ENCODE measurements at regions not wholly inside any gene's neighbourhood (a gene's known extent, or its start where the extent isn't known, plus 50 kb on each side); places are given as distances from the start of the nearest gene placed in this dataset.

- TF ChIP-seq ZNF277 (CRISPR knock-in tag; IDR thresholded peaks at IDR 0.05; ENCODE audit: borderline replicate concordance), result no peak
- TF ChIP-seq REST (IDR thresholded peaks at IDR 0.05; ENCODE audit: borderline replicate concordance), result 0 out of 2 replicates have a peak, but pooled peaks have one; percentile 4
- TF ChIP-seq REST (CRISPR knock-in tag; IDR thresholded peaks at IDR 0.05; ENCODE audit: low read depth), result no peak
- peak; percentile 93 for TF ChIP-seq CBFA2T2 (conservative IDR thresholded peaks at IDR 0.05)
- TF ChIP-seq ZBTB8A (IDR thresholded peaks at IDR 0.05; ENCODE audit: partially characterized antibody), result no peak
- peak in 1 of 3 experiments; percentile 71 for TF ChIP-seq YY1 (IDR thresholded peaks at IDR 0.05; ENCODE audit: borderline replicate concordance in 1 of 3, control insufficient read depth in 1 of 3, extremely low read depth in 1 of 3, insufficient read depth in 3 of 3, insufficient read length in 1 of 3, insufficient replicate concordance in 2 of 3, low read depth in 1 of 3, low read length in 2 of 3)
- peak; percentile 84 for TF ChIP-seq EGR1 (conservative IDR thresholded peaks at IDR 0.05)
- TF ChIP-seq PHB2 (IDR thresholded peaks at IDR 0.05; ENCODE audit: low read depth), result peak; percentile 74; the same call in 1 of the 2 replicates
- peak; percentile 38; the same call in 1 of the 2 replicates for TF ChIP-seq FOSL1 (tag; conservative IDR thresholded peaks at IDR 0.05)
- no peak for TF ChIP-seq ZNF280B (CRISPR knock-in tag; IDR thresholded peaks at IDR 0.05)
- TF ChIP-seq ATF4 (CRISPR knock-in tag; IDR thresholded peaks at IDR 0.05), result no peak
- peak; percentile 67 to 70 for TF ChIP-seq NRF1 (conservative IDR thresholded peaks at IDR 0.05 in 1 of 2, IDR thresholded peaks at IDR 0.05 in 1 of 2)
- no peak for TF ChIP-seq XRCC4 (IDR thresholded peaks at IDR 0.05; ENCODE audit: extremely low read depth, insufficient read depth, insufficient read length)
- no peak for TF ChIP-seq ZBTB5 (IDR thresholded peaks at IDR 0.05)
Observed at GRCh38 chr15:34655326-34655725, 71.9 kb upstream of the GOLGA8B start (continued).
